ENCODE measurements at regions not wholly inside any gene's neighbourhood (a gene's known extent, or its start where the extent isn't known, plus 50 kb on each side); places are given as distances from the start of the nearest gene placed in this dataset.

- TF ChIP-seq CTCF (IDR thresholded peaks at IDR 0.05; ENCODE audit: low read depth, low read length) (no peak), EZH2phosphoT487 (IDR thresholded peaks at IDR 0.05; ENCODE audit: low read depth) (no peak)
Observed at GRCh38 chr12:98385641-98386040, 129.7 kb upstream of the TMPO start.

Measured in OCI-LY3 (cell line).